Heart right ventricle (tissue), 16 donors: ENCODE measurements at regions not wholly inside any gene's neighbourhood (a gene's known extent, or its start where the extent isn't known, plus 50 kb on each side); places are given as distances from the start of the nearest gene placed in this dataset.

Source experiments
- ATAC-seq, 8 donors: fragments of 200-7000 bp; cut with Tn5 transposase; one replicate each; pipeline ENCODE4 v1.9.1; 2020; ENCODE audit warnings: mild to moderate bottlenecking in 8 of 8, moderate library complexity in 8 of 8, moderate number of reproducible peaks in 1 of 8
- DNase-seq, 2 donors: peaks; one replicate each; pipeline ENCODE4 v3.0.0-alpha.2; 2020
- H3K27ac ChIP-seq, 10 donors: fragments of 200-600 bp; sonication (generic) in 2 of 10; one replicate each; pipeline versions ENCODE4 v1.5.0 to v1.8.0; 2020 to 2022; ENCODE audit warnings: mild to moderate bottlenecking in 3 of 10
- H3K27me3 ChIP-seq, 7 donors: fragments of 200-600 bp; one replicate each; pipeline ENCODE4 v1.8.0; 2021 to 2022; ENCODE audit warnings: mild to moderate bottlenecking in 2 of 7
- H3K36me3 ChIP-seq, 9 donors: fragments of 200-600 bp; sonication (generic) in 1 of 9; one replicate each; pipeline versions ENCODE4 v1.5.0 to v1.8.0; 2020 to 2022; ENCODE audit warnings: mild to moderate bottlenecking in 2 of 9
- H3K4me1 ChIP-seq, 9 donors: fragments of 200-600 bp; sonication (generic) in 1 of 9; one replicate each; pipeline versions ENCODE4 v1.5.0 to v1.8.0; 2020 to 2022; ENCODE audit warnings: mild to moderate bottlenecking in 4 of 9
- H3K4me3 ChIP-seq, 10 donors: fragments of 200-600 bp; sonication (generic) in 2 of 10; one replicate each; pipeline versions ENCODE4 v1.5.0 to v1.8.0; 2020 to 2022; ENCODE audit warnings: mild to moderate bottlenecking in 7 of 10, moderate library complexity in 2 of 10
- H3K9me3 ChIP-seq, 11 donors: fragments of 200-600 bp in 10 of 11; sonication (generic) in 2 of 11; one replicate each; pipeline versions ENCODE4 v1.5.0 to v1.8.0; 2013 to 2022; ENCODE audit warnings: mild to moderate bottlenecking in 2 of 11, control low read depth in 1 of 11, moderate library complexity in 1 of 11
- WGBS, 2 donors: extraction: QIAGEN DNeasy Blood & Tissue Kit; methylation state at CpG; one replicate each; pipeline ENCODE4 v1.1.7; 2013; ENCODE audit warnings: inconsistent platforms in 1 of 2; 5-methylcytosine and 5-hydroxymethylcytosine counted together
- intact Hi-C, 10 donors: fragments of 100-400 bp; cut with DNase I; formaldehyde crosslinking; loops; one replicate each; pipeline versions ENCODE4 v1.11.1 to v1.14.2; 2022
- TF ChIP-seq, protein P1 (sequence below), 9 donors: fragments of 200-600 bp; sonication (generic) in 2 of 9; IDR thresholded peaks; one replicate each; pipeline versions ENCODE4 v1.5.0 to v1.8.0; 2021 to 2022; ENCODE audit warnings: antibody characterized with exemption in 9 of 9, mild to moderate bottlenecking in 5 of 9, moderate library complexity in 1 of 9
- donor health status: Arrhythmogenic right ventricular cardiomyopathy.
- donor health status: ischemic (EF 13 %, LVEDD 7.1; RV severe dilation, severe dysfunction).
- donor health status: healthy with polysubstance abuse.
- donor health status: DM: no; HTN: yes; CAD: no.
- donor health status: DM: no; HTN: no; CAD: no.
- donor health status: ischemic (EF 25% LVEDD 6.9; RV normal size, moderate dysfunction).
- donor health status: ischemic (EF 25% LVEDD 5.7; RV mildly dilated, moderate dysfunction).
- donor health status: healthy.
- donor health status: DM: yes; HTN: yes; CAD: no.
- donor health status: Ischemic cardiomyopathy.
- donor health status: ischemic (EF 35%, LVEDD 5.7; RV mildly dilated, moderate dysfunction).
- donor health status: nonischemic (EF 11% LVEDD 7.7; RV severe dilation, severe dysfunction).
- donor health status: DM: yes; HTN: yes; CAD: no.
- donor health status: PGD.
- donor health status: ischemic (EF 29% LVEDD 5.4; RV normal size, mild dysfunction).
- donor health status: nonischemic (EF 23%, LVEDD 6.1; RV moderate dilation, normal function).

DNA sequence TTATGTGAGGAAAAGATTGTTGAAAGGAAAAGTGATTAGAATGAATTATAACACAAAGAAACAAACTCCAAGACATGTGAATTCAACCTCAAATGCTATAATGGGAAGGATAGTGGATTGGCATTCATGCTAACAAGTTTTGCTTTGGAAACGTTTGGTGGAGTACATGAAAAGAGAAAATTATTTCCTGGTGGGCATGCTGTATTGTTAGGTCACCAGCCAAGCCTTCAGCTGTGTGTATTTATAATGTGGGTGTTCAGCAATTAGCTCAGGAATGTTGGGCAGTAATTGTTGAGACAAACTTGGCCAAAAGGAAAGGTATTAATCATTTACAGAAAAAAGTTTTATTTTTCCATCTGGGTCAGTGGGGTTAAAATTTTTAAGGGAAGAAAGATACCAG is 198.9 kb upstream of the ARSJ start:
- WGBS, 2 donors = 11 to 14% methylated on average over 1 of the region's 1 CpG
- DNase-seq (no peak), ATAC-seq (no peak)
- TF ChIP-seq, protein P1, sequence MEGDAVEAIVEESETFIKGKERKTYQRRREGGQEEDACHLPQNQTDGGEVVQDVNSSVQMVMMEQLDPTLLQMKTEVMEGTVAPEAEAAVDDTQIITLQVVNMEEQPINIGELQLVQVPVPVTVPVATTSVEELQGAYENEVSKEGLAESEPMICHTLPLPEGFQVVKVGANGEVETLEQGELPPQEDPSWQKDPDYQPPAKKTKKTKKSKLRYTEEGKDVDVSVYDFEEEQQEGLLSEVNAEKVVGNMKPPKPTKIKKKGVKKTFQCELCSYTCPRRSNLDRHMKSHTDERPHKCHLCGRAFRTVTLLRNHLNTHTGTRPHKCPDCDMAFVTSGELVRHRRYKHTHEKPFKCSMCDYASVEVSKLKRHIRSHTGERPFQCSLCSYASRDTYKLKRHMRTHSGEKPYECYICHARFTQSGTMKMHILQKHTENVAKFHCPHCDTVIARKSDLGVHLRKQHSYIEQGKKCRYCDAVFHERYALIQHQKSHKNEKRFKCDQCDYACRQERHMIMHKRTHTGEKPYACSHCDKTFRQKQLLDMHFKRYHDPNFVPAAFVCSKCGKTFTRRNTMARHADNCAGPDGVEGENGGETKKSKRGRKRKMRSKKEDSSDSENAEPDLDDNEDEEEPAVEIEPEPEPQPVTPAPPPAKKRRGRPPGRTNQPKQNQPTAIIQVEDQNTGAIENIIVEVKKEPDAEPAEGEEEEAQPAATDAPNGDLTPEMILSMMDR (IDR thresholded peaks at IDR 0.05) = no peak
- no peaks in the 10 kb centered on the region for H3K27me3 ChIP-seq
- no peak overlapping the region for H3K27ac ChIP-seq
- peaks cover 0 to 18% (median 0%) of the 10 kb centered on the region in 11 donors for H3K9me3 ChIP-seq
- no peak overlapping the region for H3K4me3 ChIP-seq
- no peaks in the 10 kb centered on the region for H3K36me3 ChIP-seq
- H3K4me1 ChIP-seq = peaks cover 0 to 8% (median 0%) of the 10 kb centered on the region in 9 donors
- intact Hi-C loops = no loop called here

DNA sequence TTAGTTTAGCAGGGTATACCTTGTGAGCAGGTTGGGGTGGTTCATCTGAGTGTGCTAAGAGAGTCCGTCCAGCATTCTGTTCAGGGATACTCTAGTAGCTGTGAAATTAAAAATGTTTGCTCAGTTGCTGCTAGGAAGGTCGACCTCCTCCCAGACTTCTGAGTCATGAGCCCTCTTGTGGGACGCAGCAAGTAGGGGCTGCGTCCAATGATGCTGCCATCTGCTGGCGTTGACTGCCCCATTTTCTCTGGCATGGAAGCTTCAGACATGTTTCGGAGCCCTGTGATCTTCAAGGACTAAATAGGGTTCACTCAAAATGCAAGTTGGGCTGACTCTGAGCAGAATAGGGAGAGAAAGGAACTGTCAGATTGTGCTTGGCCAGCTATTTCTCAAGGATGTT is 201.0 kb upstream of the ARSJ start:
- intact Hi-C loops = loop anchor here in 2 of 10 donors (10.0 kb wide), 2 partner anchors 226 to 786 kb away; no protein-coding TSS in a partner anchor
- Histone ChIP-seq H3K36me3 (no peaks in the 10 kb centered on the region), H3K4me3 (no peak overlapping the region), H3K9me3 (peaks cover 0 to 18% (median 0%) of the 10 kb centered on the region in 11 donors), H3K27me3 (no peaks in the 10 kb centered on the region), H3K4me1 (peaks cover 0 to 8% (median 0%) of the 10 kb centered on the region in 9 donors), H3K27ac (no peak overlapping the region)
- DNase-seq (peak; percentile 6 to 17), ATAC-seq (no peak)
- TF ChIP-seq, protein P1 (IDR thresholded peaks at IDR 0.05) = peak in 7 of 9 donors; percentile 4 to 51 (median 43)
- WGBS, 2 donors = 41 to 44% methylated on average over 6 of the region's 6 CpGs

DNA sequence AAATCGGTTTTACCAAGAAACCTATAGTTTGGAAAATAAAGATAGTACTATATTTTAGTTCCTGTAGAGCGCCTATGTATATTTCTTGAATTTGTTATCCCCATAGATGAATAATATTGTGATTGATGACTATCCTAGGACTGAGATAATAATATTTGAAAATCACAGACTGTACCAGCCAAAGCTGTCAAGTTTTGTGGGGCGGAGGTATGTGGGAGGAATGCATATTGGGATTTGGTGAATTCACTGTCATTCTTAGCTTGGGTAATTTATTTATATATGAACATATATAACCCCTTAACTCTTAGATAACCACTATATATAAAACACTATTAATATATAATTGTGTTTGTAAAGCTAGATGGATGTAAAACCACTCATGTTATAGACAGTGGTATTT is 205.5 kb upstream of the ARSJ start:
- no peak overlapping the region for H3K27ac ChIP-seq
- no peak for ATAC-seq
- H3K9me3 ChIP-seq = peaks cover 0 to 18% (median 0%) of the 10 kb centered on the region in 11 donors
- no peak overlapping the region for H3K4me3 ChIP-seq
- H3K27me3 ChIP-seq = no peaks in the 10 kb centered on the region
- WGBS, 2 donors = 88% methylated on average over 3 of the region's 3 CpGs
- no peaks in the 10 kb centered on the region for H3K4me1 ChIP-seq
- DNase-seq = no peak
- no peaks in the 10 kb centered on the region for H3K36me3 ChIP-seq
- intact Hi-C loops = loop anchor here in 2 of 10 donors (10.0 kb wide), 2 partner anchors 230 to 790 kb away; no protein-coding TSS in a partner anchor
- TF ChIP-seq, protein P1 (IDR thresholded peaks at IDR 0.05) = no peak

DNA sequence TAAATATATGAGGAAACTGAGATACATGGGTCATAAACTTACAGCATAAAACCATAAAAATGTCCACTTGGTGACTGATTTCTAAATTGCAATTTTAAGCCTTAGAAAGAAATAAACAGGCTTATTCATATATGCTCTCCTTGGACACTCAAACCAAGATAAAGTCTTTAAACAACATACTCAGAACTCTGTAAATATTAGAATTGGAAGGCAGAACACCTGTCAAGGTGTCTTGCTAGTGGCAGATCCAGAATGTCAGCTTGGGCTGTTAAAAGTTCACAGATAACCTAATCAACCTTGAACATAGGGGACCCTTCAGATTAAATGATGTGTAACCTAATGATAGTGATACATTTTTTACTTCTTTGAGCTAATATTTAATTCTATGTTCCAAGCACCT is 208.1 kb upstream of the ARSJ start:
- ATAC-seq (no peak), DNase-seq (no peak)
- no peak overlapping the region for H3K27ac ChIP-seq
- intact Hi-C loops = loop anchor here in 2 of 10 donors (10.0 kb wide), 2 partner anchors 233 to 793 kb away; no protein-coding TSS in a partner anchor
- H3K4me3 ChIP-seq = no peak overlapping the region
- no peaks in the 10 kb centered on the region for H3K27me3 ChIP-seq
- H3K36me3 ChIP-seq = no peaks in the 10 kb centered on the region
- TF ChIP-seq, protein P1 (IDR thresholded peaks at IDR 0.05) = no peak
- H3K9me3 ChIP-seq = peaks cover 0 to 8% (median 0%) of the 10 kb centered on the region in 11 donors
- no peaks in the 10 kb centered on the region for H3K4me1 ChIP-seq
